ENCODE measurements at regions not wholly inside any gene's neighbourhood (a gene's known extent, or its start where the extent isn't known, plus 50 kb on each side); places are given as distances from the start of the nearest gene placed in this dataset.

DNA sequence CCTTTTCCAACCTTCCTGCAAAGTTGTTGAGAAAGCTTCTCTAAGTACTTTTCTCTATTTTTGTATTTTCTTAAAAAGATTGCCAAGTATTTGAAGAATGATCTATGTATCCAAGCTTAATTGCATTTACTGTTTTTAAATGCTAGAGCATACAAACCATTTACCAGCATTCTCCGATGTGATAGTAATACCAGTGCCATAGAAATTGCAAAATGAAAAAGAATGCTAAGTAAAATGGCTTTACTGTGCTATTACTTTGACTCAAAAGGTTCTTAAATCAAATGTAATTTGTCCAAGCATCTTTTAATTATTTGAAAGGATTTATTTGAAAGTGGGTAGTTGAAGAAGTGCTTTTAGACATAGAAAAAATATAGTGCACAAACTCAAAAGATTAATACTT is 1183.2 kb downstream of the RAPGEF2 start:
- FAIRE-seq, result no peak
- Histone ChIP-seq H2BK12ac (ENCODE audit: low read depth, low read length) (no peak overlapping the region), H3K4me3 (ENCODE audit: extremely low read depth in 1 of 4, insufficient read depth in 2 of 4, low read depth in 3 of 4, low read length in 4 of 4) (no peak overlapping the region), H3K23ac (ENCODE audit: insufficient read length) (no peak overlapping the region), H3K79me2 (ENCODE audit: control insufficient read depth in 1 of 2, insufficient read depth in 2 of 2, low read length in 2 of 2) (no peaks in the 10 kb centered on the region), H3K79me1 (ENCODE audit: low read depth, low read length) (no peaks in the 10 kb centered on the region), H2BK15ac (ENCODE audit: low read length) (no peak overlapping the region), H4K20me1 (replicated peaks in 1 of 2; ENCODE audit: control insufficient read depth in 1 of 2, insufficient read depth in 2 of 2, low read length in 2 of 2) (no peaks in the 10 kb centered on the region), H3K9me3 (ENCODE audit: insufficient read depth in 2 of 2, low read depth in 1 of 2, low read length in 1 of 2) (no peaks in the 10 kb centered on the region), H3K4me1 (replicated peaks in 1 of 4; ENCODE audit: control insufficient read depth in 3 of 4, insufficient read depth in 4 of 4, low read length in 3 of 4) (no peaks in the 10 kb centered on the region), H3K4ac (replicated peaks; ENCODE audit: insufficient read length, low read depth, low read length) (no peak overlapping the region), H3K14ac (ENCODE audit: insufficient read length) (no peak overlapping the region), H4K5ac (ENCODE audit: insufficient read length, low read depth, low read length) (no peak overlapping the region), H2AFZ (ENCODE audit: low read length) (no peak overlapping the region), H2BK20ac (ENCODE audit: low read length) (no peak overlapping the region), H3K23me2 (ENCODE audit: low read depth, low read length) (no peaks in the 10 kb centered on the region), H3K27me3 (replicated peaks in 1 of 4; ENCODE audit: control insufficient read depth in 3 of 4, extremely low read depth in 1 of 4, insufficient read depth in 3 of 4, low read length in 3 of 4) (no peaks in the 10 kb centered on the region), H3K36me3 (ENCODE audit: control insufficient read depth in 2 of 4, insufficient read depth in 4 of 4, low read length in 3 of 4) (no peaks in the 10 kb centered on the region), H2BK120ac (replicated peaks; ENCODE audit: low read depth, low read length) (no peak overlapping the region), H3K4me2 (ENCODE audit: insufficient read depth in 1 of 2, low read depth in 2 of 2, low read length in 2 of 2) (no peak overlapping the region), H3K27ac (ENCODE audit: low read depth, low read length) (no peak overlapping the region), H3K18ac (ENCODE audit: extremely low read depth, low read length) (no peak overlapping the region), H3K9ac (replicated peaks in 1 of 4; ENCODE audit: extremely low read depth in 1 of 4, low read depth in 3 of 4, low read length in 3 of 4) (no peak overlapping the region), H3K56ac (replicated peaks; ENCODE audit: insufficient read length, low read depth, low read length) (no peak overlapping the region), H2BK5ac (ENCODE audit: low read depth, low read length) (no peak overlapping the region), H4K91ac (replicated peaks; ENCODE audit: insufficient read length, low read length) (no peak overlapping the region), H4K8ac (ENCODE audit: extremely low read depth, insufficient read depth, low read length) (no peak overlapping the region), H2AK5ac (ENCODE audit: low read depth, low read length) (no peak overlapping the region)
- TF ChIP-seq CBX5 (IDR thresholded peaks at IDR 0.05; ENCODE audit: low read depth, low read length), result no peak
- TF ChIP-seq ASH2L (IDR thresholded peaks at IDR 0.05; ENCODE audit: low read length), result no peak
- TF ChIP-seq RBBP5 (IDR thresholded peaks at IDR 0.05; ENCODE audit: borderline replicate concordance, low read depth, low read length), result no peak
- TF ChIP-seq CTBP2 (IDR thresholded peaks at IDR 0.05; ENCODE audit: borderline replicate concordance, insufficient read depth, insufficient read length, low read length), result no peak
- TF ChIP-seq EP300 (IDR thresholded peaks at IDR 0.05; ENCODE audit: borderline replicate concordance in 1 of 2, low read depth in 2 of 2, low read length in 2 of 2), result no peak
- TF ChIP-seq TBP (IDR thresholded peaks at IDR 0.05; ENCODE audit: low read depth, low read length), result no peak
- TF ChIP-seq NANOG (IDR thresholded peaks at IDR 0.05; ENCODE audit: insufficient read depth, low read depth, low read length, poor library complexity, severe bottlenecking), result no peak
- TF ChIP-seq ZNF274 (IDR thresholded peaks at IDR 0.05; ENCODE audit: borderline replicate concordance, extremely low read depth, low read length), result no peak
- no peak for TF ChIP-seq TEAD4 (IDR thresholded peaks at IDR 0.05; ENCODE audit: low read depth, low read length)
- TF ChIP-seq POLR2AphosphoS5 (IDR thresholded peaks at IDR 0.05; ENCODE audit: low read depth, low read length), result no peak
- TF ChIP-seq POU5F1 (IDR thresholded peaks at IDR 0.05; ENCODE audit: low read depth, low read length), result no peak
- no peak for TF ChIP-seq CHD1 (IDR thresholded peaks at IDR 0.05; ENCODE audit: low read depth, low read length)
- TF ChIP-seq JUND (IDR thresholded peaks at IDR 0.05; ENCODE audit: low read length), result no peak
- no peak for TF ChIP-seq TAF1 (IDR thresholded peaks at IDR 0.05; ENCODE audit: low read depth, low read length)
- ChIA-PET POLR2A (ENCODE audit: partially characterized antibody) (no interaction called here), CTCF (ENCODE audit: partially characterized antibody) (no interaction called here)
- WGBS, 2 experiments (ENCODE audit: extremely low coverage in 1 of 2, insufficient coverage in 1 of 2, insufficient read length in 1 of 2, insufficient replicate concordance in 2 of 2, low coverage in 1 of 2, low lambda C conversion rate in 2 of 2, missing lambda C conversion rate in 1 of 2), result 96% methylated on average over 1 of the region's 1 CpG; no CpG with 5 or more reads in 1 of the 2 experiments
- DNase-seq (ENCODE audit: low read depth in 1 of 2, low spot score in 2 of 2), result no peak

All from H1 (cell line).